ENCODE measurements at regions not wholly inside any gene's neighbourhood (a gene's known extent, or its start where the extent isn't known, plus 50 kb on each side); places are given as distances from the start of the nearest gene placed in this dataset.

DNA sequence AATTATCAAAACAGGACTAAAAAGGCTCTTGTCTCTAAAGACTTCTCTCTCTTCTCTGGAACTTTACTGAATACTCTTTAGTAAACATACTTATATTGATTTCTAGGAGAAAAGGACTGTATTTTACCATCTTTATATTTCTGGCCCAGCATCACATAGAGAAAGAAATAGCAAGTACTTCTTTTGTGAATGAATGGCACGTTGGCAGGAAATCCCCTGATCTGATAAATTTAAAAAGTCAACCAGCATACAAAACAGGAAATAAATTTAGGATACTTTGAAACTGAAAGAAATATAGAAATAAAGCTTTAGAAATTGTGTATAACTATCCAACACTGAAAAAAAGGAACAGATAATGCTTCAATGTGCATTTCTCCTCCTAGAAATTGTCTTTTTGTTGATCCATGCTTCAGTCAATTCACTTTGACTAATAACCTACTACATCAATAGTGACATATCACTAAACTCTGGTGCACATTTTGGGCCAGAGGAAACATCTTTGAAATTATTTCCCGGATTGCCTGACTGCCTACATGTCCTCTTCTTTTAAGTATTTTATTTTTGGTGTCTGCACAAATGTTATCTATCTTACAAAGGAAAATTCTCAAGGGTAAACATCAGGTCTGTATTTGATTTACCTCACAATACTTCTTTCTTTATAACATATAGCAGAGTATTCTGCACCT, 183.5 kb upstream of the FSTL5 start:
- TF ChIP-seq, protein P1, sequence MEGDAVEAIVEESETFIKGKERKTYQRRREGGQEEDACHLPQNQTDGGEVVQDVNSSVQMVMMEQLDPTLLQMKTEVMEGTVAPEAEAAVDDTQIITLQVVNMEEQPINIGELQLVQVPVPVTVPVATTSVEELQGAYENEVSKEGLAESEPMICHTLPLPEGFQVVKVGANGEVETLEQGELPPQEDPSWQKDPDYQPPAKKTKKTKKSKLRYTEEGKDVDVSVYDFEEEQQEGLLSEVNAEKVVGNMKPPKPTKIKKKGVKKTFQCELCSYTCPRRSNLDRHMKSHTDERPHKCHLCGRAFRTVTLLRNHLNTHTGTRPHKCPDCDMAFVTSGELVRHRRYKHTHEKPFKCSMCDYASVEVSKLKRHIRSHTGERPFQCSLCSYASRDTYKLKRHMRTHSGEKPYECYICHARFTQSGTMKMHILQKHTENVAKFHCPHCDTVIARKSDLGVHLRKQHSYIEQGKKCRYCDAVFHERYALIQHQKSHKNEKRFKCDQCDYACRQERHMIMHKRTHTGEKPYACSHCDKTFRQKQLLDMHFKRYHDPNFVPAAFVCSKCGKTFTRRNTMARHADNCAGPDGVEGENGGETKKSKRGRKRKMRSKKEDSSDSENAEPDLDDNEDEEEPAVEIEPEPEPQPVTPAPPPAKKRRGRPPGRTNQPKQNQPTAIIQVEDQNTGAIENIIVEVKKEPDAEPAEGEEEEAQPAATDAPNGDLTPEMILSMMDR (conservative IDR thresholded peaks at IDR 0.05; ENCODE audit: low read length) = no peak
- TF ChIP-seq EZH2phosphoT487 (IDR thresholded peaks at IDR 0.05; ENCODE audit: borderline replicate concordance) = no peak

All from Loucy (cell line).